HCT116 (cell line): ENCODE measurements at regions not wholly inside any gene's neighbourhood (a gene's known extent, or its start where the extent isn't known, plus 50 kb on each side); places are given as distances from the start of the nearest gene placed in this dataset.

Source experiments
- ATAC-seq: fragments of 200-7000 bp; cut with Tn5 transposase; 2 replicates; pipeline ENCODE4 v1.9.1; 2020; ENCODE audit warnings: mild to moderate bottlenecking, moderate library complexity
- BruUV-seq: library from RNA; stranded (reverse); fragments of 400-500 nt; replicated peaks from 2 replicates; lab custom pipeline; 2021; lab: Mats Ljungman, UMichigan
- CTCF ChIA-PET: fragments of 300-600 bp; sonication (Branson Sonifier 250); formaldehyde crosslinking; loops from one replicate; lab custom pipeline; 2021; ENCODE audit warnings: antibody characterized with exemption; lab: Charles Lee
- POLR2A ChIA-PET: fragments of 300-600, 350-600 bp; sonication (Branson Sonifier 250); formaldehyde crosslinking; loops from one replicate; lab custom pipeline; 2021; ENCODE audit warnings: antibody characterized with exemption; lab: Charles Lee
- RAD21 ChIA-PET, 2 experiments: fragments of 300-600 bp; sonication (Branson Sonifier 250); formaldehyde crosslinking; loops; one replicate each; lab custom pipeline; 2023; ENCODE audit warnings: low total read pairs in 2 of 2; ENCODE audit not compliant: uncharacterized antibody in 2 of 2, unreplicated experiment in 2 of 2, low non-redundant PET in 1 of 2; lab: Charles Lee
- DNase-seq: peaks from one replicate; pipeline ENCODE4 v3.0.0-alpha.2; 2010; ENCODE audit warnings: low read depth, low spot score
- H2AFZ ChIP-seq: fragments of 200-600 bp; shearing (Covaris generic), sonication (generic); 2 replicates; pipeline ENCODE4 v1.6.1; 2017; ENCODE audit warnings: low read depth, mixed run types, mixed read lengths, antibody characterized with exemption, low read length; ENCODE audit not compliant: poor library complexity, severe bottlenecking
- H3K27ac ChIP-seq: 2 replicates; pipeline ENCODE4 v1.5.1; 2012; ENCODE audit warnings: low read depth, low read length
- H3K27me3 ChIP-seq: fragments of 200-600 bp; sonication (generic); 2 replicates; pipeline ENCODE4 v1.6.1; 2016; ENCODE audit warnings: mixed run types, low read length, mixed read lengths; ENCODE audit not compliant: insufficient read depth
- H3K36me3 ChIP-seq, 2 experiments: fragments of 200-500 bp in 1 of 2; fragments of 200-600 bp in 1 of 2; sonication (Bioruptor generic) in 1 of 2; sonication (generic) in 1 of 2; 2 replicates each; pipeline versions ENCODE4 v1.5.1 to v1.6.1; 2014 to 2016; ENCODE audit warnings: low read length in 2 of 2, inconsistent platforms in 1 of 2, mixed read lengths in 1 of 2, mixed run types in 1 of 2; ENCODE audit not compliant: insufficient read depth in 2 of 2, control insufficient read depth in 1 of 2
- H3K4me1 ChIP-seq, 2 experiments: fragments of 200-600 bp in 1 of 2; sonication (generic) in 1 of 2; 2 replicates each; pipeline versions ENCODE4 v1.5.1 to v1.6.1; 2012 to 2017; ENCODE audit warnings: low read length in 2 of 2, inconsistent platforms in 1 of 2, mild to moderate bottlenecking in 1 of 2, mixed read lengths in 1 of 2, mixed run types in 1 of 2, moderate library complexity in 1 of 2; ENCODE audit not compliant: insufficient read depth in 2 of 2, control insufficient read depth in 1 of 2
- H3K4me2 ChIP-seq: fragments of 200-600 bp; sonication (generic); 2 replicates; pipeline ENCODE4 v1.6.1; 2017; ENCODE audit warnings: mixed run types, low read length, mixed read lengths
- H3K4me3 ChIP-seq, 2 experiments: fragments of 200-600 bp in 1 of 2; sonication (generic) in 1 of 2; replicated peaks in 1 of 2; 2 replicates each; pipeline ENCODE4 v1.5.1; 2011 to 2016; ENCODE audit warnings: low read length in 2 of 2, control low read depth in 1 of 2, low read depth in 1 of 2, mild to moderate bottlenecking in 1 of 2, mixed read lengths in 1 of 2, mixed run types in 1 of 2
- H3K79me2 ChIP-seq: fragments of 200-600 bp; sonication (generic); 2 replicates; pipeline ENCODE4 v1.6.1; 2017; ENCODE audit warnings: mild to moderate bottlenecking, mixed run types, low read length, moderate library complexity, mixed read lengths; ENCODE audit not compliant: insufficient read depth
- H3K9ac ChIP-seq: fragments of 200-600 bp; sonication (generic); 2 replicates; pipeline ENCODE4 v1.6.1; 2016; ENCODE audit warnings: low read length, mixed read lengths
- H3K9me2 ChIP-seq: fragments of 200-600 bp; sonication (generic), shearing (Covaris generic); 2 replicates; pipeline ENCODE4 v1.6.1; 2017; ENCODE audit warnings: mixed run types, mild to moderate bottlenecking, moderate library complexity; ENCODE audit not compliant: insufficient read depth
- H3K9me3 ChIP-seq, 2 experiments: fragments of 200-500 bp in 1 of 2; fragments of 200-600 bp in 1 of 2; sonication (Bioruptor generic) in 1 of 2; sonication (generic) in 1 of 2; 2 replicates each; pipeline ENCODE4 v1.6.1; 2014 to 2017; ENCODE audit warnings: low read length in 2 of 2, mixed read lengths in 2 of 2, inconsistent platforms in 1 of 2, low read depth in 1 of 2, mild to moderate bottlenecking in 1 of 2, mixed run types in 1 of 2, moderate library complexity in 1 of 2; ENCODE audit not compliant: control insufficient read depth in 1 of 2, insufficient read depth in 1 of 2
- H4K20me1 ChIP-seq: fragments of 200-600 bp; sonication (generic), shearing (Covaris generic); 2 replicates; pipeline ENCODE4 v1.6.1; 2017; ENCODE audit warnings: mixed run types, mild to moderate bottlenecking, moderate library complexity; ENCODE audit not compliant: insufficient read depth
- CEBPB ChIP-seq: IDR thresholded peaks from 2 replicates; pipeline ENCODE4 v1.6.1; 2012; ENCODE audit warnings: low read depth
- EGR1 ChIP-seq: IDR thresholded peaks from 2 replicates; pipeline ENCODE4 v1.6.1; 2012; ENCODE audit warnings: low read depth
- ELF1 ChIP-seq: IDR thresholded peaks from 2 replicates; pipeline ENCODE4 v1.6.1; 2012; ENCODE audit warnings: low read depth, borderline replicate concordance
- EZH2phosphoT487 ChIP-seq: fragments of 200-600 bp; IDR thresholded peaks from 2 replicates; pipeline ENCODE4 v1.6.1; 2018; ENCODE audit warnings: antibody characterized with exemption, borderline replicate concordance
- FOSL1 ChIP-seq: IDR thresholded peaks from 2 replicates; pipeline ENCODE4 v1.6.1; 2012; ENCODE audit warnings: low read depth
- JUND ChIP-seq: IDR thresholded peaks from 2 replicates; pipeline ENCODE4 v1.6.1; 2012
- POLR2A ChIP-seq: IDR thresholded peaks from 2 replicates; pipeline ENCODE4 v1.7.0; 2011; ENCODE audit warnings: borderline replicate concordance; ENCODE audit not compliant: insufficient read depth, insufficient read length; ENCODE audit errors: extremely low read depth
- POLR2AphosphoS5 ChIP-seq: IDR thresholded peaks from 2 replicates; pipeline ENCODE4 v1.6.1; 2011; ENCODE audit warnings: mild to moderate bottlenecking, low read depth, low read length, moderate library complexity
- RAD21 ChIP-seq: IDR thresholded peaks from 2 replicates; pipeline ENCODE4 v1.6.1; 2012; ENCODE audit warnings: low read depth, mild to moderate bottlenecking
- REST ChIP-seq: IDR thresholded peaks from 2 replicates; pipeline ENCODE4 v1.6.1; 2012; ENCODE audit warnings: low read depth
- SIN3A ChIP-seq: IDR thresholded peaks from 2 replicates; pipeline ENCODE4 v1.6.1; 2012; ENCODE audit warnings: low read depth
- SRF ChIP-seq: IDR thresholded peaks from 2 replicates; pipeline ENCODE4 v1.6.1; 2012; ENCODE audit warnings: low read depth
- TCF7L2 ChIP-seq: IDR thresholded peaks from 2 replicates; pipeline ENCODE4 v1.7.0; 2011; ENCODE audit warnings: borderline replicate concordance, inconsistent platforms; ENCODE audit not compliant: insufficient read depth, insufficient read length; ENCODE audit errors: extremely low read depth
- YY1 ChIP-seq: IDR thresholded peaks from 2 replicates; pipeline ENCODE4 v1.6.1; 2011; ENCODE audit warnings: low read length, low read depth, moderate library complexity, mild to moderate bottlenecking; ENCODE audit not compliant: insufficient replicate concordance; ENCODE audit errors: extremely low read depth
- ZFX ChIP-seq: fragments of 450-650 bp; IDR thresholded peaks from 2 replicates; pipeline ENCODE4 v1.6.1; 2017
- intact Hi-C: fragments of 100-400 bp; cut with micrococcal nuclease; formaldehyde crosslinking; loops from 2 replicates; pipeline ENCODE4 v1.10.0; 2022
- TF ChIP-seq, protein P1 (sequence below), 3 experiments: fragments of 200-600 bp in 1 of 3; sonication (generic) in 1 of 3; IDR thresholded peaks in 2 of 3; conservative IDR thresholded peaks in 1 of 3; 2 replicates each; pipeline ENCODE4 v1.5.1; 2012 to 2017; ENCODE audit warnings: low read depth in 2 of 3, low read length in 2 of 3, antibody characterized with exemption in 1 of 3, borderline replicate concordance in 1 of 3, control low read depth in 1 of 3, mild to moderate bottlenecking in 1 of 3, mixed read lengths in 1 of 3, mixed run types in 1 of 3, moderate library complexity in 1 of 3; ENCODE audit not compliant: insufficient read depth in 1 of 3

DNA sequence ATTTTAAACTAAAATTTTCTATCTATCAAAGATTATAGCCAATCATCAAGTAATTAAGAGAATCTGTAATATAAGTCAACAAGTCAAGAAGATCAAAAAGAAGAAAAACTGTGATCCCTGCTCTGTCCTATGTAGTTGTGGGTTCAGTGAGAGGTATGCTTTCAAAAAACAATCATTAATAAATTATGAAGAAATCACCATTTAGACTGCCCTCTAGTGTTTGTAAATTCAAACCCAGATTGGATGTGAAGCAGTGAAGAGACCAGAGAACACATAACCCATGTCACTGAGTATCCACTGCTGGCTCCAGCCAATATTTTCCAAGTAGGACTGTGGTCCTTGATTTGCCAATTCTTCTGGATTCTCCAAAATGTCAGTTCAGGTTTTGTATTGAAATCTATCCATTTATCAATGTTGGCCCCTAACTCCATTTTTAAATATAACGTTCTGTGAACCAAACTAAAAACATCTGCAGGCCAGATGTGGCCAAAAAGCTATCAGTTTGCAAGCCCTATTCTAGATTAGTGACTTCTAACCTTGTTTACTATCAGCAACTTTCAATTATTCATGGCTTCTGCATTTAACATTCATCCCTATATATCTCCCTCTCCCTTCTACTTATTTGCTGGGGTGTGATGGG, 467.5 kb upstream of the CXADR start:
- Histone ChIP-seq H3K79me2 (no peaks in the 10 kb centered on the region), H3K9ac (no peak overlapping the region), H3K9me3 (peaks cover 4 to 34% of the 10 kb centered on the region in 2 experiments; a peak in 3 of 4 replicates), H3K4me1 (no peaks in the 10 kb centered on the region), H3K9me2 (no peaks in the 10 kb centered on the region), H3K4me2 (no peak overlapping the region), H2AFZ (no peak overlapping the region), H4K20me1 (no peaks in the 10 kb centered on the region), H3K27me3 (no peaks in the 10 kb centered on the region), H3K4me3 (no peak overlapping the region), H3K27ac (no peak overlapping the region), H3K36me3 (no peaks in the 10 kb centered on the region)
- ChIA-PET CTCF (no interaction called here), RAD21 (no interaction called here), POLR2A (no interaction called here)
- intact Hi-C loops = no loop called here
- TF ChIP-seq ELF1 = no peak
- TF ChIP-seq, protein P1, sequence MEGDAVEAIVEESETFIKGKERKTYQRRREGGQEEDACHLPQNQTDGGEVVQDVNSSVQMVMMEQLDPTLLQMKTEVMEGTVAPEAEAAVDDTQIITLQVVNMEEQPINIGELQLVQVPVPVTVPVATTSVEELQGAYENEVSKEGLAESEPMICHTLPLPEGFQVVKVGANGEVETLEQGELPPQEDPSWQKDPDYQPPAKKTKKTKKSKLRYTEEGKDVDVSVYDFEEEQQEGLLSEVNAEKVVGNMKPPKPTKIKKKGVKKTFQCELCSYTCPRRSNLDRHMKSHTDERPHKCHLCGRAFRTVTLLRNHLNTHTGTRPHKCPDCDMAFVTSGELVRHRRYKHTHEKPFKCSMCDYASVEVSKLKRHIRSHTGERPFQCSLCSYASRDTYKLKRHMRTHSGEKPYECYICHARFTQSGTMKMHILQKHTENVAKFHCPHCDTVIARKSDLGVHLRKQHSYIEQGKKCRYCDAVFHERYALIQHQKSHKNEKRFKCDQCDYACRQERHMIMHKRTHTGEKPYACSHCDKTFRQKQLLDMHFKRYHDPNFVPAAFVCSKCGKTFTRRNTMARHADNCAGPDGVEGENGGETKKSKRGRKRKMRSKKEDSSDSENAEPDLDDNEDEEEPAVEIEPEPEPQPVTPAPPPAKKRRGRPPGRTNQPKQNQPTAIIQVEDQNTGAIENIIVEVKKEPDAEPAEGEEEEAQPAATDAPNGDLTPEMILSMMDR (IDR thresholded peaks at IDR 0.05 in 2 of 3, conservative IDR thresholded peaks at IDR 0.05 in 1 of 3; ENCODE audit: borderline replicate concordance in 1 of 3, insufficient read depth in 1 of 3, low read depth in 2 of 3, low read length in 2 of 3) = peak in 1 of 3 experiments; percentile 12; a peak in 1 of 6 replicates
- no peak for TF ChIP-seq RAD21
- no peak for TF ChIP-seq POLR2AphosphoS5
- DNase-seq = no peak
- no TSS peak for BruUV-seq
- no peak for ATAC-seq

DNA sequence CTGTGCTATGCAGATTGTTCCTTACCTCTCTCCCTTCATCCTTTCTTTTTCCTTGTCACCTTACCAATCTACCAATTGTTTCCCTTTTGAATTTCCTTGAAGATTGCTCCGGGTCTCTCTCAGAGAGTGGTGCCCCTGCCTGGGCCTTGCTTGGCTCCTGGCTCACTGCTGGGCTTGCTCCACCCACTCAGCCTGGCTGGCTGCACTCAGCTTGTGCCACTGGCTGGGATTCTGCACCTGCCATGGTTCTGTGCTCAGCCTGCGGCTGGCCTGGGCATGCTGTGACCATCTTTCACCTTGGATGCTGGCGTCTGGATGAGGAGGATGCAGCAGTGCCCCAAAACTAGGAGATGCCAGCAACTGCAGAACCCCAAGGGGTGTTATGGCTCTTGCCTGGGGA, 463.9 kb upstream of the CXADR start:
- H2AFZ ChIP-seq = no peak overlapping the region
- no peaks in the 10 kb centered on the region for H3K36me3 ChIP-seq
- no peaks in the 10 kb centered on the region for H3K79me2 ChIP-seq
- ATAC-seq (no peak), DNase-seq (no peak)
- RAD21 ChIA-PET = no interaction called here
- peaks cover 0 to 38% of the 10 kb centered on the region in 2 experiments; a peak in 3 of 4 replicates for H3K9me3 ChIP-seq
- H4K20me1 ChIP-seq = no peaks in the 10 kb centered on the region
- H3K4me1 ChIP-seq = no peaks in the 10 kb centered on the region
- no peak overlapping the region for H3K9ac ChIP-seq
- no peaks in the 10 kb centered on the region for H3K9me2 ChIP-seq
- CTCF ChIA-PET = no interaction called here
- intact Hi-C loops = no loop called here
- H3K27me3 ChIP-seq = no peaks in the 10 kb centered on the region
- no peak overlapping the region for H3K27ac ChIP-seq
- H3K4me3 ChIP-seq = no peak overlapping the region
- BruUV-seq = no TSS peak
- H3K4me2 ChIP-seq = no peak overlapping the region
- POLR2A ChIA-PET = no interaction called here
- TF ChIP-seq YY1 = no peak
- no peak for TF ChIP-seq ZFX
- no peak for TF ChIP-seq FOSL1
- TF ChIP-seq POLR2A = no peak
- no peak for TF ChIP-seq EZH2phosphoT487
- no peak for TF ChIP-seq RAD21
- TF ChIP-seq SIN3A = no peak
- no peak for TF ChIP-seq POLR2AphosphoS5
- no peak for TF ChIP-seq REST
- no peak for TF ChIP-seq TCF7L2
- no peak for TF ChIP-seq EGR1
- TF ChIP-seq SRF = no peak
- TF ChIP-seq JUND = no peak
- TF ChIP-seq CEBPB = no peak
